Fibroblast of skin of left biceps (primary cell): ENCODE measurements at regions not wholly inside any gene's neighbourhood (a gene's known extent, or its start where the extent isn't known, plus 50 kb on each side); places are given as distances from the start of the nearest gene placed in this dataset.
A peak's percentile ranks its signal among the peaks of the same experiment; 100 is the strongest.

ENCODE experiments used
- DNase-seq, 2 experiments: peaks; one replicate each; pipeline ENCODE4 v3.0.0-alpha.2; 2013; ENCODE audit warnings: low read depth in 2 of 2

DNA sequence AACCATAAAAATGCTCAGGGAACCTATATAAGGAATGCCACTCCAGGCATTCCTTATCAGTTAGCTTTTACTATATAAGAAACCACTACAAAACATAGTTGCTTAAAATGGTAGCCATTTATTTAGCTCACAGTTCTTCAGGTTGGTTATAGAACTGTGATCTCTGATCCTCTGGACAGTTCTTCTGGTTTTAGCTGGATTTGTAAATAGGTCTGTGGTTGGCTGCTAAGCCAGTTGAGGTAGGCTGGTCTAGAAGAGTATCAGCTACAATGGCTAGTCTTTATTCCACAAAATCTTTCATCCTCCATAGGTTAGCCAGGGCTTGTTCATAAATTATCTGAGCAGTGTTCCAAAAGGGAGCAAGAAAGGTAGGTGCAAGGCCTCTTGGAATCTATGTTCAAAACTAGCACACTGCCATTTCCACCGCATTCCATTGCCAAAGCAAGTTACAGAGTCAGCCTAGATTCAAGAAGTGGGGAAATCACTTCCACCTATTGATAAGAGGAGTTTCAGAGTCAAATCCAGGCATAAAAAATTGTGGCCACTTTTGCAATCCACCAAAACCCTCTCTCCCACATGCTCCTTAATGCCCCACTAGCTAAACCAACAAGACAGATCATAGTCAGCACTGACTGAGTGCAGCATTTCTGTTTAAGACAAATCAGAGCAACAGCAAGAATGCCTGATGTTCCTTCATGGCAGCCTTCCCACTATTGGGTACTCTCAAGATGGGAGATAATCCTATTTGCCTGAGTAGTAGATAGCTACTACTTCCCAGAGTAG is 146.4 kb downstream of the IRS1 start:
- no peak for DNase-seq

DNA sequence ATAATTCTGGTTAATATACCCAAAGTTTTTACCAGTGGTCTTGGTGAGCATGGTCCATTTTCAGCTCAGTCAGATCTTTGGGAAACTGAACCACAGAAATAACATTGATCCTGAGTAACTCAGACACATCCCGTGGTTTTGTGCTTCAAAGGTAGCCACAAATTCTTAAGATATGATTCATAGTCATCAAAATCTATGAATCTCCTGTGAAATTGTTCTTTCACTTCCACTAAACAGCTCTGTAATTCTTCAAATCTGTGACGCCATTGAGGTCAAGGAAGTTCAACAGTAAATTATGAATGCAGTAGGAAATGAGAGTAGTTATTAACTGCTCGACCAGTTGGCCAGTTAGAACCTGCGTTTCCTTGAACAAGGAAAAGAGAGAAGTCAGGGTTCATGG is 147.3 kb downstream of the IRS1 start:
- peak; percentile 85 to 86 for DNase-seq

- peak; percentile 67 for DNase-seq
Measured at GRCh38 chr2:226649871-226650660, 149.6 kb downstream of the IRS1 start.

DNA sequence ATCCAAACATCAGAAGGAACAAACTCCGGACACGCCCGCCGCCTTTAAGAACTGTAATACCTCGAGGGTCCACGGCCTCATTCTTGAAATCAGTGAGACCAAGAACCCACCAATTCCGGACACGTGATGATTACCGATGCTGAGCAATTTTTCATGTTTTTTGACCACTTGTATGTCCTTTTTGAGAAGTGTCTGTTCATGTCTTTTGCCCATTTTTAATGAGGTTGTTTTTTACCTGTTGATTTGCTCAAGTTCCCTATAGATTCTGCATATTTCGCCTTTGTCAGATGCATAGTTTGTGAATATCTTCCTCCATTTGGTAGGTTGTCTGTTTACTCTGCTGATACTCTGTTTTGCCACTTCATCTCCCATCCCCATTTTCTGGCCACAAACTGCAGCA is 150.4 kb downstream of the IRS1 start:
- no peak for DNase-seq

DNA sequence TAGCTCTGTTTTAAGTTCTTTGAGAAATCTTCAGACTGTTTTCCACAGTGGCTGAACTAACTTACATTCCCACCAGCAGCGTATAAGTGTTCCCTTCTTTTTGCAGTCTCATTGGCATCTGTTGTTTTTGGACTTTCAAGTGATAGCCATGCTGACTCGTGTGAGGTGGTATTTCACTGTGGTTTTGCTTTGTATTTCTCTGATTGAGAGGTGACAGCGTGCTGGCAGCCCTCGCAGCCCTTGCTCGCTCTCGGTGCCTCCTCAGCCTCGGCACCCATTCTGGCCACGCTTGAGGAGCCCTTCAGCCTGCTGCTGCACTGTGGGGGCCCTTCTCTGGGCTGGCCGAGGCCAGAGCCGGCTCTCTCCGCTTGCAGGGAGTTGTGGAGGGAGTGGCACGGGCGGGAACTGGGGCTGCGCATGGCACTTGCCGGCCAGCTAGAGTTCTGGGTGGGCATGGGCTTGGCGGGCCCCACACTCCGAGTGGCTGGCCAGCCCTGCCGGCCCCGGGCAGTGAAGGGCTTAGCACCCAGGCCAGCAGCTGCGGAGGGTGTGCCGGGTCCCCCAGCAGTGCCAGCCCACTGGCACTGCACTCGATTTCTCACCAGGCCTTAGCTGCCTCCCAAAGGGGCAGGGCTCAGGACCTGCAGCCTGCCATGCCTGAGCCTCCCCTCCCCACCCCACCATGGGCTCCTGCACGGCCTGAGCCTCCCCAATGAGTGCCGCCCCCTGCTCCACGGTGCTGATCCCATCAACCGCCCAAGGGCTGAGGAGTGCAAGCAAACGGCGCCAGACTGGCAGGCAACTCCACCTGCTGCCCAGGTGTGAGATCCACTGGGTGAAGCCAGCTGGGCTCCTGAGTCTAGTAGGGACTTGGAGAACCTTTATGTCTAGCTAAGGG is 151.8 kb downstream of the IRS1 start:
- no peak for DNase-seq

- no peak for DNase-seq
Measured at GRCh38 chr2:226644399-226644865, 155.2 kb downstream of the IRS1 start.

GRCh38 chr2:226643946-226644282 is 155.7 kb downstream of the IRS1 start:
- no peak for DNase-seq

- no peak for DNase-seq
Measured at GRCh38 chr2:226643030-226643945, 156.3 kb downstream of the IRS1 start.

- no peak for DNase-seq
Measured at GRCh38 chr2:226641008-226641407, 158.6 kb downstream of the IRS1 start.

DNA sequence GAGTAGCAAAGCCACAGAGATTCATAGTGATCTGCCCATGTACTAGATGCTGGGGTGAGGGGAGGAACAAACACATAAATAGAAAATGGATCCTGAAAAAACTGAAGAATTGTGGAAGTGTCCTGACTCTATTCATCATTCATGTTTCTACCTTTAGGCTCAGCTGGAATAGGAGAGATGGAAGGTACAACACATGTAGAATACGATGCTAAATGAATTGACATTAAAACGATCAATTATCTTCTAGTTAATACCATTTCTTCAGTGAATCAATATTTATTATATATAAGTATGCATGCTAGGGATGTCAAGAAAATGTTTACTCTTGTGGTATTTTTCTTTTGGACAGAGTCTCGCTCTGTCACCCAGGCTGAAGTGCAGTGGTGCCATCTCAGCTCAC is 159.1 kb downstream of the IRS1 start:
- no peak for DNase-seq

- no peak for DNase-seq
Measured at GRCh38 chr2:226639550-226639949, 160.1 kb downstream of the IRS1 start.

DNA sequence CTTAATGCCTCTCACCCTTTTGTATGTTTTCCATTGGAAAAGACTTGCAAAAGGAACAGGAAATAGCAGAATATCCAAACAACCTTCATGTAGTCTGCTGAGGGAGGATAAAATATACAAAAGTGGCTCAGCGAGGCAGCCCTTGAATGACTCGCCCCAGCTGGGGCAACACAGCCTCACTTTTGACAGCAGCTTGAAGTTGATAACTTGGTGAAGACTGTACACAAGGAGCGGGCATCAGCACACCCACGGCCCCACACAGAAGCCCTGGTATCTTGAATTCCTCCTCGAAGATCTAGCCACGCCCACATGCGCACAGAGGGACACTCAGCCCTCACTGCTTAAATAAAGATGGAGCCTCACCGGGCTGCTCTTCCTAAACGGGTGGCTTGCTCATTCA is 161.0 kb downstream of the IRS1 start:
- DNase-seq: no peak

DNA sequence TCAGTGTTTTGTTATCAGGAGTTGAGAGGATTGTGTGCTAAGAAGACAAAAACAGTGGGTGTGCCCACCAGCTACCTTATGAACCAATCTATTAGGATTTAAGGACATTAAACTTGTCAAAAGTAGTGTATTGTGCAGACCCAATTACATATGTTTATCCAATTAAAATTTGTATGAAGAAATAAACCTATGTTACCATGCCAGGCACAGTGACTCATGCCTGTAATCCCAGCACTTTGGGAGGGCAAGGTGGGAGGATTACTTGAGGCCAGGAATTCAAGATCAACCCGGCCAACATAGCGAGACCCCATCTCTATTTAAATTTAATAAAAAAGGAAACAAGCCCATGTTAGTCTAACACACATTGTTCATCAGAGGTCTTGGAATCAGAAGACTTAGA is 162.2 kb downstream of the IRS1 start:
- no peak for DNase-seq

GRCh38 chr2:226636586-226636985 is 163.0 kb downstream of the IRS1 start:
- no peak for DNase-seq

- DNase-seq: no peak
Measured at GRCh38 chr2:226634943-226635604, 164.5 kb downstream of the IRS1 start.

DNA sequence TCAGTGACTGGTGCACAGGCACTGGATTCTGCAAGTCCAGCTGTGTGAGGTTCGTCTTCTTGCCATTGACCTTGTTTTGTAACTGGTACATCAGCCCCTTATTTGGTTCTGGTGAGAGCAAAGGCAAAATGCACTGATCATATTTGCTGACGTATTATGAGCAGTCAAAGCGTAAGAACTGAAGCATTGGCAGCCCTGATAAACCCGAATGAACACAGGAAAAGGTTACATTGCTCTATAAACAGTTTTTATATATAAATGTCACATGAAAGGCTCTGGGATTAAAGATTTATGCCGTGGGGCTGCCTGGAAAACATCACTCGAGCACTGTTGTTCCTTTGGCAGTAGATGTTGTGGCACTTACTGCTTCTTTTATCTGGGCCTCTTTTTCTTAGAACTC is 167.9 kb downstream of the IRS1 start:
- no peak for DNase-seq

GRCh38 chr2:226631187-226631586 is 168.4 kb downstream of the IRS1 start:
- DNase-seq: no peak

DNA sequence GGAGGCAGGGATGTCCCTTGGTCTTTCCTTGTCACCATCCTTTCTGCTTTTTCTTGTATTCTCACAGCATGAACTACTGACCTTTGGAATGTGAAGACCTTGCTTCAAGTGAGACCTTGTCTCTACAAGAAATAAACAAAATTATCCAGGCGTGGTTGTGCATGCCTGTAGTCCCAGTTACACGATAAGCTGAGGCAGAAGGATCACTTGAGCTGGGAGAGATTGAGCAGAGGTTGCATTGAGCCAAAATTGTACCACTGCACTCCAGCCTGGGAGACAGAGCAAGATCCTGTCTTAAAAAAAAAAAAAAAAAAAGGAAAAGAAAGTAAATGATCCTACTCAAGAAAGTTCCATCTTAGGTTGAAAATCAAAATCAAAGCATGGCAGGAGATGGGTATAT is 173.7 kb downstream of the IRS1 start:
- DNase-seq: no peak

DNA sequence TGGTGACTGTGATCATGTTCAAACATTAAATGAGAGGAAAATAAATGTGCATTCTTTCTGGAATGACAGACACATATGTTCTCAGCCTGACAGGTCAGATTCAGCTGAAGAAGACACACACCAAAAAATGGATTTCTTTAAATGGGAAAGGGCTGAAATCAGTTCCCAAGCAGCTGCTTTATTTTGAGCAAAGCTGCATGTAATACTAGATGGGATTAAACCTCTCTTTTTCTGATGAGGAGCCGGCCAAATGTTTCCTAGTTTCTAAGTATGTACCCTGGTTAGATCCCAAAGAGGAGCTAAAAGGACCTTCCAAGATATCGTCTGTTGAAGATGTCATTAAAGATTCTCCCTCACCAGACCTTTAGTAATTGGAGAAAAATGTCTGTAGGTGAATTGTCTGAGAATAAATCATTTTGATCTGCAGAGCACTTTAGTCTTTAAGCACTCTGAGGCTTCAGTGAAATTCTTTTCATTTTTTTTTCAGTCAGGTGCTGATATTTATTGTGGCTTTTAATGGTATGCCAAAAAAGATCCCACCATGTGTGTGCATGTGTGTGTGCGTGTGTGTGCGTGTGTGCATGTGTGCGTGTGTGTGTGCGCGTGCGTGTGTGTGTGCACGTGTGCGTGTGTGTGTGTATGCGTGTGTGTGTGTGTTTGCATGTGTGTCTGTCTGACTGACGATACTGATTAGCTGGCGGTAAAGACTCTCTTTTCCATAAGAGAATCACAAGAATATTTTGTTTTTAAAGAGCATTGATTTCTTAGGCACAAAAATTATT is 175.8 kb downstream of the IRS1 start:
- no peak for DNase-seq

GRCh38 chr2:226622484-226622883 is 177.1 kb downstream of the IRS1 start:
- no peak for DNase-seq
